ENCODE measurements at regions not wholly inside any gene's neighbourhood (a gene's known extent, or its start where the extent isn't known, plus 50 kb on each side); places are given as distances from the start of the nearest gene placed in this dataset.

DNA sequence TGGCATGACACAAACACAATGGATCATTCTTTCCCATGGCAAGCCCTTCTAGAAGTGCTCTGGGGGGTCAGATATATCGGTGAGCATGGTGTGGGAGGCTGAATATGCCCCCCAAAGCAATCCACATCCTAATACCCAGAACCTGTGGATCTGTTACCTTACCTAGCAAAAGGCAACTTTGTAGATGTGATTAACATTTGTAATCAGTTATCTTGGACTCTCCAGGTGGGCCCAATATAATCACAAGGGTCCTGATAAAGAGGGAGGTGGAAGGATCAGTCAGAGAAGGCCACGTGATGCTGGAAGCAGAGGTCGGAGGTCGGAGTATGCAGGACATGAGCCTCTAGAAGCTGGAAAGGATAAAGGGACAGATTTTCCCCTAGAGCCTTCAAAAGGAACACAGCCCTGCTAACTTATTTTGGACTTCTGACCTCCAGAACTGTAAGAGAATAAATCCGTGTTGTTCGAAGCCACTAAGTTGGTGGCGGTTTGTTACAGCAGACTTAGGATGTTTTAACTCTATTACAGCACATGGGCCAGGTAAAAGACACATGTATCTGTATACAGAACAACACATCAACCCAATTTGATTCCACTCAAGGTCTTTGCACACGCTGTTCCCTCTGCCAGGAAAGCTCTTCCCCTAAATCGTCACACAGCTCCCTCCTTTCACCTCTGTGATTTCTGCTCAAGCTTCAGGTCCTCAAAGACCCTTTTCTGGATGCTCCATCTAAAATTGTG, 115.3 kb downstream of the NOG start:
- no peaks in the 10 kb centered on the region for H3K79me2 ChIP-seq (ENCODE audit: control insufficient read depth, insufficient read depth, low read length)
- ChIA-PET POLR2A (no interaction called here), CTCF (interaction anchor here (0.7 to 6.1 kb wide), 4 partner anchors 7 to 116 kb away, joined by 3 to 52 read pairs (median 6); partner anchors contain the start of gene NOG)
- no peak overlapping the region for H3K9ac ChIP-seq (replicated peaks; ENCODE audit: extremely low read depth, insufficient read depth, low read length)
- H3K9me3 ChIP-seq (replicated peaks; ENCODE audit: control insufficient read depth, insufficient read depth, low read length) = no peaks in the 10 kb centered on the region
- dilution Hi-C loops (cut with MboI; ENCODE audit: extremely low pct_ligation_motif_present, low sequenced_read_pairs) (loop anchor here (25.0 kb wide), 1 partner anchor 122 kb away; the partner anchor contains the start of gene NOG), intact Hi-C loops (cut with micrococcal nuclease) (no loop called here)
- H4K20me1 ChIP-seq (replicated peaks; ENCODE audit: control insufficient read depth, extremely low read depth, insufficient read depth, low read length) = no peaks in the 10 kb centered on the region
- no peak for TF ChIP-seq EZH2 (IDR thresholded peaks at IDR 0.05; ENCODE audit: borderline replicate concordance, low read depth, low read length, severe bottlenecking)
- no peak for TF ChIP-seq MYC (IDR thresholded peaks at IDR 0.05; ENCODE audit: low read depth, low read length)
- no peak for TF ChIP-seq FOS (IDR thresholded peaks at IDR 0.05; ENCODE audit: borderline replicate concordance, insufficient read depth, low read length)
- TF ChIP-seq GATA2 (IDR thresholded peaks at IDR 0.05; ENCODE audit: insufficient read depth, insufficient read length, low read depth, low read length) = no peak
- no peak for TF ChIP-seq POLR2A (IDR thresholded peaks at IDR 0.05; ENCODE audit: low read depth, low read length)
- TF ChIP-seq, protein P1, sequence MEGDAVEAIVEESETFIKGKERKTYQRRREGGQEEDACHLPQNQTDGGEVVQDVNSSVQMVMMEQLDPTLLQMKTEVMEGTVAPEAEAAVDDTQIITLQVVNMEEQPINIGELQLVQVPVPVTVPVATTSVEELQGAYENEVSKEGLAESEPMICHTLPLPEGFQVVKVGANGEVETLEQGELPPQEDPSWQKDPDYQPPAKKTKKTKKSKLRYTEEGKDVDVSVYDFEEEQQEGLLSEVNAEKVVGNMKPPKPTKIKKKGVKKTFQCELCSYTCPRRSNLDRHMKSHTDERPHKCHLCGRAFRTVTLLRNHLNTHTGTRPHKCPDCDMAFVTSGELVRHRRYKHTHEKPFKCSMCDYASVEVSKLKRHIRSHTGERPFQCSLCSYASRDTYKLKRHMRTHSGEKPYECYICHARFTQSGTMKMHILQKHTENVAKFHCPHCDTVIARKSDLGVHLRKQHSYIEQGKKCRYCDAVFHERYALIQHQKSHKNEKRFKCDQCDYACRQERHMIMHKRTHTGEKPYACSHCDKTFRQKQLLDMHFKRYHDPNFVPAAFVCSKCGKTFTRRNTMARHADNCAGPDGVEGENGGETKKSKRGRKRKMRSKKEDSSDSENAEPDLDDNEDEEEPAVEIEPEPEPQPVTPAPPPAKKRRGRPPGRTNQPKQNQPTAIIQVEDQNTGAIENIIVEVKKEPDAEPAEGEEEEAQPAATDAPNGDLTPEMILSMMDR (IDR thresholded peaks at IDR 0.05; ENCODE audit: extremely low read depth in 1 of 2, insufficient read depth in 1 of 2, low read depth in 1 of 2, low read length in 2 of 2) = no peak
- no peak for TF ChIP-seq POLR2AphosphoS5 (IDR thresholded peaks at IDR 0.05; ENCODE audit: insufficient read depth, low read depth, low read length)
- TF ChIP-seq, protein P2, sequence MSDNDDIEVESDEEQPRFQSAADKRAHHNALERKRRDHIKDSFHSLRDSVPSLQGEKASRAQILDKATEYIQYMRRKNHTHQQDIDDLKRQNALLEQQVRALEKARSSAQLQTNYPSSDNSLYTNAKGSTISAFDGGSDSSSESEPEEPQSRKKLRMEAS (IDR thresholded peaks at IDR 0.05; ENCODE audit: insufficient read depth, insufficient read length) = no peak
- no peak for TF ChIP-seq JUN (IDR thresholded peaks at IDR 0.05; ENCODE audit: borderline replicate concordance, insufficient read depth, insufficient read length, low read depth)
- H3K4me2 ChIP-seq (ENCODE audit: insufficient read depth, low read length) = no peak overlapping the region
- H3K4me1 ChIP-seq (ENCODE audit: control insufficient read depth, extremely low read depth, insufficient read depth, low read length) = no peaks in the 10 kb centered on the region
- FAIRE-seq = peak; percentile 40
- H3K9me1 ChIP-seq (replicated peaks; ENCODE audit: control insufficient read depth, extremely low read depth, insufficient read depth, low read length) = no peaks in the 10 kb centered on the region
- no peaks in the 10 kb centered on the region for H3K36me3 ChIP-seq (ENCODE audit: control insufficient read depth in 2 of 2, extremely low read depth in 1 of 2, insufficient read depth in 2 of 2, low read length in 2 of 2)
- no peak overlapping the region for H3K4me3 ChIP-seq (replicated peaks in 1 of 3; ENCODE audit: insufficient read depth in 1 of 3, low read depth in 1 of 3, low read length in 3 of 3)
- no TSS peak for BruUV-seq (replicated peaks)
- no peak overlapping the region for H3K27ac ChIP-seq (ENCODE audit: insufficient read depth, low read depth, low read length)
- DNase-seq (ENCODE audit: low read depth, low spot score) = no peak
- no peaks in the 10 kb centered on the region for H3K27me3 ChIP-seq (ENCODE audit: control insufficient read depth in 2 of 2, insufficient read depth in 2 of 2, low read length in 2 of 2)
- no peak overlapping the region for H2AFZ ChIP-seq (ENCODE audit: low read depth, low read length)
